OCI-LY7 (cell line): ENCODE measurements at regions not wholly inside any gene's neighbourhood (a gene's known extent, or its start where the extent isn't known, plus 50 kb on each side); places are given as distances from the start of the nearest gene placed in this dataset.

Source experiments
- EZH2phosphoT487 ChIP-seq: fragments of 200-600 bp; sonication (generic); IDR thresholded peaks from 2 replicates; pipeline ENCODE4 v1.6.1; 2018; ENCODE audit warnings: low read depth, borderline replicate concordance, mild to moderate bottlenecking, mixed run types, antibody characterized with exemption, low read length, moderate library complexity, mixed read lengths
- TF ChIP-seq, protein P1 (sequence below): fragments of 200-600 bp; sonication (generic); conservative IDR thresholded peaks from 2 replicates; pipeline ENCODE4 v1.5.1; 2014; ENCODE audit warnings: mild to moderate bottlenecking, antibody characterized with exemption, low read length, moderate library complexity, mixed read lengths

DNA sequence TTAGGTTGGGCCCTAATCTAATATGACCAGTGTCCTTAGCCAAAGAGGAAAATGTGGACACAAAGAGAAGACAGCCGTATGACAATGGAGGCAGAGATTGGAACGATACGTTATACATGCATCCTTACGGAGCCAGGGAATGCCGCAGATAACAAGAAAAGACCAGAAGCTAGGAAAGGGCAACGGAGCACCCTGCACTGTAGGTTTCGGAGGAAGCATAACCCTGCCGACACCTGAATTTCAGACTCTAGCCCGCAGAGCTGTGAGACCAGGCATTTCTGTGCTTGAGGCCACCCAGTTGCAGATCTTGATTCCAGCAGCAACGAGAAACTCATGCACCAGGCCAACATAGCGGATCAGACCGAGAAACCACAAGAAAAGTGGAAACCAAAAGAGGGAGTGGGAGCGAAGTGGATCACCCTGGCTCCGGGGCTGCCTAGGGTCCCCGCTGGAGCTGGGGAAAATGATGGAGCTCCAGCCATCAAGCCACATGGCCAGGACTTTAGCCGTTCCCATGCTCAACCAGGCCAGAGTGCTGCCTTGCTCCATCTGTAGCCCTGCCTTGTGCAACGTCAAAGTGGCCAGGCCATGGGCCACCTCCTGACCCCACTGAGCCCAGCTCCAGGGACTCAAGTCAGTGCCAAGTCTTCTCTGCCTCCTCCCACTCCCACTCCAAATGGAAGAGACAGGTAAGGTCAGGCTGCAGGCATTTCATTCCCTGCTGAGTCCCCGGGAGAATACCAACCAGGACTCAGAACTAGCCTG, 51.7 kb upstream of the RPL38 start:
- TF ChIP-seq, protein P1, sequence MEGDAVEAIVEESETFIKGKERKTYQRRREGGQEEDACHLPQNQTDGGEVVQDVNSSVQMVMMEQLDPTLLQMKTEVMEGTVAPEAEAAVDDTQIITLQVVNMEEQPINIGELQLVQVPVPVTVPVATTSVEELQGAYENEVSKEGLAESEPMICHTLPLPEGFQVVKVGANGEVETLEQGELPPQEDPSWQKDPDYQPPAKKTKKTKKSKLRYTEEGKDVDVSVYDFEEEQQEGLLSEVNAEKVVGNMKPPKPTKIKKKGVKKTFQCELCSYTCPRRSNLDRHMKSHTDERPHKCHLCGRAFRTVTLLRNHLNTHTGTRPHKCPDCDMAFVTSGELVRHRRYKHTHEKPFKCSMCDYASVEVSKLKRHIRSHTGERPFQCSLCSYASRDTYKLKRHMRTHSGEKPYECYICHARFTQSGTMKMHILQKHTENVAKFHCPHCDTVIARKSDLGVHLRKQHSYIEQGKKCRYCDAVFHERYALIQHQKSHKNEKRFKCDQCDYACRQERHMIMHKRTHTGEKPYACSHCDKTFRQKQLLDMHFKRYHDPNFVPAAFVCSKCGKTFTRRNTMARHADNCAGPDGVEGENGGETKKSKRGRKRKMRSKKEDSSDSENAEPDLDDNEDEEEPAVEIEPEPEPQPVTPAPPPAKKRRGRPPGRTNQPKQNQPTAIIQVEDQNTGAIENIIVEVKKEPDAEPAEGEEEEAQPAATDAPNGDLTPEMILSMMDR: no peak
- TF ChIP-seq EZH2phosphoT487: no peak
